GM12891 (cell line): ENCODE measurements at regions not wholly inside any gene's neighbourhood (a gene's known extent, or its start where the extent isn't known, plus 50 kb on each side); places are given as distances from the start of the nearest gene placed in this dataset.
A peak's percentile ranks its signal among the peaks of the same experiment; 100 is the strongest.
"Not testable (repeated sequence)": the region's sequence is repeated elsewhere in the genome, so short reads cannot be mapped to it uniquely, and the experiment has no call there.

ENCODE experiments used
- DNase-seq: peaks from one replicate; pipeline ENCODE4 v3.0.0; 2011; ENCODE audit warnings: low spot score; ENCODE audit not compliant: insufficient read length
- FAIRE-seq: peaks from 2 replicates; lab custom pipeline; 2011; peaks lifted over from hg19 to GRCh38; lab: Jason Lieb, UNC
- PAX5 ChIP-seq: IDR thresholded peaks from 2 replicates; pipeline ENCODE4 v1.6.1; 2011; ENCODE audit warnings: low read length, moderate library complexity, mild to moderate bottlenecking; ENCODE audit not compliant: insufficient read depth, severe bottlenecking
- POLR2A ChIP-seq: IDR thresholded peaks from 2 replicates; pipeline ENCODE4 v1.6.1; 2011; ENCODE audit warnings: low read depth, low read length, control low read depth
- POLR2AphosphoS5 ChIP-seq: IDR thresholded peaks from 2 replicates; pipeline ENCODE4 v1.6.1; 2011; ENCODE audit warnings: low read depth, low read length, control low read depth
- POU2F2 ChIP-seq: IDR thresholded peaks from 2 replicates; pipeline ENCODE4 v1.6.1; 2011; ENCODE audit warnings: low read depth, mild to moderate bottlenecking, control low read depth, low read length, moderate library complexity
- SPI1 ChIP-seq: IDR thresholded peaks from 2 replicates; pipeline ENCODE4 v1.6.1; 2011; ENCODE audit warnings: low read depth, low read length, control low read depth
- TAF1 ChIP-seq: IDR thresholded peaks from 2 replicates; pipeline ENCODE4 v1.6.1; 2011; ENCODE audit warnings: low read depth, low read length, control low read depth

GRCh38 chr14:47961634-47962033, 286.2 kb upstream of the MDGA2 start:
- no peak for TF ChIP-seq TAF1
- TF ChIP-seq POU2F2: no peak
- TF ChIP-seq POLR2A: no peak
- no peak for TF ChIP-seq PAX5
- TF ChIP-seq SPI1: no peak
- no peak for TF ChIP-seq POLR2AphosphoS5
- FAIRE-seq (no peak), DNase-seq (no peak)

- FAIRE-seq (no peak), DNase-seq (no peak)
Observed at GRCh38 chr14:47959740-47960139, 284.3 kb upstream of the MDGA2 start.

GRCh38 chr14:47949006-47949405, 273.6 kb upstream of the MDGA2 start:
- no peak for DNase-seq
- TF ChIP-seq POU2F2: no peak
- TF ChIP-seq TAF1: no peak
- TF ChIP-seq POLR2A: no peak
- TF ChIP-seq PAX5: no peak
- no peak for TF ChIP-seq SPI1
- TF ChIP-seq POLR2AphosphoS5: no peak
- no peak for FAIRE-seq

More at GRCh38 chr14:47959740-47960139, 284.3 kb upstream of the MDGA2 start:
- TF ChIP-seq PAX5: no peak
- no peak for TF ChIP-seq POLR2A
- TF ChIP-seq POU2F2: no peak
- no peak for TF ChIP-seq POLR2AphosphoS5
- TF ChIP-seq SPI1: no peak
- TF ChIP-seq TAF1: no peak

GRCh38 chr14:47935332-47935731, 259.9 kb upstream of the MDGA2 start:
- no peak for DNase-seq
- no peak for TF ChIP-seq TAF1
- no peak for TF ChIP-seq POLR2A
- TF ChIP-seq POU2F2: no peak
- TF ChIP-seq POLR2AphosphoS5: no peak
- TF ChIP-seq PAX5: no peak
- no peak for TF ChIP-seq SPI1
- FAIRE-seq: no peak

- FAIRE-seq (no peak), DNase-seq (no peak)
- TF ChIP-seq PAX5 (peak; percentile 63), POLR2AphosphoS5 (no peak), SPI1 (peak; percentile 72), POU2F2 (no peak), TAF1 (no peak)
Observed at GRCh38 chr14:47929334-47929733, 253.9 kb upstream of the MDGA2 start.

GRCh38 chr14:47921133-47921532, 245.7 kb upstream of the MDGA2 start:
- FAIRE-seq (no peak), DNase-seq (no peak)
- TF ChIP-seq TAF1: no peak
- TF ChIP-seq POLR2A: no peak
- no peak for TF ChIP-seq PAX5
- no peak for TF ChIP-seq SPI1
- no peak for TF ChIP-seq POLR2AphosphoS5
- no peak for TF ChIP-seq POU2F2

- FAIRE-seq: no peak
- TF ChIP-seq SPI1: no peak
- no peak for TF ChIP-seq POLR2AphosphoS5
- no peak for TF ChIP-seq POLR2A
- TF ChIP-seq POU2F2: no peak
- TF ChIP-seq PAX5: no peak
- no peak for TF ChIP-seq TAF1
- DNase-seq: no peak
Observed at GRCh38 chr14:47919997-47920396, 244.6 kb upstream of the MDGA2 start.

- TF ChIP-seq PAX5 (no peak), POLR2A (no peak), POLR2AphosphoS5 (no peak), TAF1 (no peak), SPI1 (no peak), POU2F2 (no peak)
- no peak for FAIRE-seq
Observed at GRCh38 chr14:47919334-47919846, 244.0 kb upstream of the MDGA2 start.

GRCh38 chr14:47917344-47917954, 242.0 kb upstream of the MDGA2 start:
- no peak for FAIRE-seq
- no peak for DNase-seq
- TF ChIP-seq SPI1 (peak; percentile 18; the same call in 1 of the 2 replicates), PAX5 (no peak)

More at GRCh38 chr14:47919334-47919846, 244.0 kb upstream of the MDGA2 start:
- DNase-seq: no peak

- FAIRE-seq, DNase-seq: not testable (repeated sequence)
Observed at GRCh38 chr14:47901141-47901540, 225.7 kb upstream of the MDGA2 start.

- no peak for FAIRE-seq
- no peak for DNase-seq
Observed at GRCh38 chr14:47899685-47900084, 224.3 kb upstream of the MDGA2 start.

More at GRCh38 chr14:47899685-47900084, 224.3 kb upstream of the MDGA2 start:
- TF ChIP-seq POLR2A: no peak
- TF ChIP-seq PAX5: no peak
- TF ChIP-seq POU2F2: no peak
- TF ChIP-seq POLR2AphosphoS5: no peak
- no peak for TF ChIP-seq TAF1
- no peak for TF ChIP-seq SPI1
